ENCODE measurements at regions not wholly inside any gene's neighbourhood (a gene's known extent, or its start where the extent isn't known, plus 50 kb on each side); places are given as distances from the start of the nearest gene placed in this dataset.
"Not testable (repeated sequence)": the region's sequence is repeated elsewhere in the genome, so short reads cannot be mapped to it uniquely, and the experiment has no call there.

- DNase-seq: not testable (repeated sequence)
Observed at GRCh38 chr10:113501031-113501430, 51.8 kb upstream of the HABP2 start.
